H9 (cell line): ENCODE measurements at regions not wholly inside any gene's neighbourhood (a gene's known extent, or its start where the extent isn't known, plus 50 kb on each side); places are given as distances from the start of the nearest gene placed in this dataset.

Experiments used
- DNase-seq: peaks from one replicate; pipeline ENCODE4 v3.0.0-alpha.2; 2017
- H2AFZ ChIP-seq: one replicate; pipeline ENCODE4 v1.6.1; 2013; ENCODE audit warnings: mild to moderate bottlenecking, low read length, control low read depth, moderate library complexity
- H2AK5ac ChIP-seq: 2 replicates; pipeline ENCODE4 v1.6.1; 2013; ENCODE audit warnings: low read length, control low read depth, mixed read lengths; ENCODE audit not compliant: insufficient read length
- H2BK120ac ChIP-seq: one replicate; pipeline ENCODE4 v1.6.1; 2013; ENCODE audit warnings: low read depth, mild to moderate bottlenecking, low read length, control low read depth, inconsistent platforms; ENCODE audit not compliant: poor library complexity, severe bottlenecking
- H2BK12ac ChIP-seq: 2 replicates; pipeline ENCODE4 v1.6.1; 2013; ENCODE audit warnings: low read length, control low read depth, mixed read lengths, low read depth; ENCODE audit not compliant: insufficient read length
- H2BK15ac ChIP-seq: 2 replicates; pipeline ENCODE4 v1.6.1; 2013; ENCODE audit warnings: low read depth, low read length, control low read depth
- H2BK20ac ChIP-seq: one replicate; pipeline ENCODE4 v1.6.1; 2013; ENCODE audit warnings: low read depth, mild to moderate bottlenecking, low read length, control low read depth, inconsistent platforms; ENCODE audit not compliant: poor library complexity, severe bottlenecking
- H2BK5ac ChIP-seq: 2 replicates; pipeline ENCODE4 v1.6.1; 2013; ENCODE audit warnings: low read length, control low read depth, mixed read lengths; ENCODE audit not compliant: insufficient read length
- H3K14ac ChIP-seq: 2 replicates; pipeline ENCODE4 v1.6.1; 2013; ENCODE audit warnings: low read length, control low read depth; ENCODE audit not compliant: insufficient read depth
- H3K18ac ChIP-seq: 2 replicates; pipeline ENCODE4 v1.6.1; 2013; ENCODE audit warnings: low read depth, mild to moderate bottlenecking, mixed read lengths, low read length, control low read depth; ENCODE audit not compliant: insufficient read length
- H3K23ac ChIP-seq: 2 replicates; pipeline ENCODE4 v1.6.1; 2013; ENCODE audit warnings: low read length, control low read depth, mixed read lengths, low read depth; ENCODE audit not compliant: insufficient read length
- H3K23me2 ChIP-seq: 2 replicates; pipeline ENCODE4 v1.6.1; 2013; ENCODE audit warnings: low read depth, mild to moderate bottlenecking, mixed read lengths, low read length, control low read depth; ENCODE audit not compliant: insufficient read length, poor library complexity, severe bottlenecking
- H3K27ac ChIP-seq: 2 replicates; pipeline ENCODE4 v1.5.1; 2013; ENCODE audit warnings: low read length, control low read depth, mixed read lengths, low read depth; ENCODE audit not compliant: insufficient read length
- H3K27me3 ChIP-seq: 2 replicates; pipeline ENCODE4 v1.6.1; 2013; ENCODE audit warnings: low read length, control low read depth, inconsistent platforms; ENCODE audit not compliant: insufficient read depth
- H3K4ac ChIP-seq: 2 replicates; pipeline ENCODE4 v1.6.1; 2013; ENCODE audit warnings: low read depth, mild to moderate bottlenecking, control low read depth, inconsistent platforms, low read length, moderate library complexity
- H3K4me1 ChIP-seq: 2 replicates; pipeline ENCODE4 v1.6.1; 2013; ENCODE audit warnings: low read length, control low read depth, inconsistent platforms; ENCODE audit not compliant: insufficient read depth
- H3K4me2 ChIP-seq: 2 replicates; pipeline ENCODE4 v1.6.1; 2013; ENCODE audit warnings: low read length, control low read depth, mixed read lengths; ENCODE audit not compliant: insufficient read length, insufficient read depth
- H3K56ac ChIP-seq: 2 replicates; pipeline ENCODE4 v1.6.1; 2013; ENCODE audit warnings: low read depth, mild to moderate bottlenecking, mixed read lengths, low read length, control low read depth; ENCODE audit not compliant: insufficient read length
- H3K79me1 ChIP-seq: 2 replicates; pipeline ENCODE4 v1.6.1; 2013; ENCODE audit warnings: low read depth, mild to moderate bottlenecking, moderate library complexity, low read length, control low read depth, inconsistent platforms; ENCODE audit not compliant: insufficient read depth, poor library complexity, severe bottlenecking
- H3K79me2 ChIP-seq: 2 replicates; pipeline ENCODE4 v1.6.1; 2013; ENCODE audit warnings: low read length, control low read depth, inconsistent platforms; ENCODE audit not compliant: insufficient read depth
- H3K9ac ChIP-seq: 2 replicates; pipeline ENCODE4 v1.6.1; 2013; ENCODE audit warnings: low read length, control low read depth, mixed read lengths; ENCODE audit not compliant: insufficient read length; ENCODE audit errors: extremely low read depth
- H3K9me3 ChIP-seq: one replicate; pipeline ENCODE4 v1.6.1; 2013; ENCODE audit warnings: low read depth, low read length, inconsistent platforms; ENCODE audit not compliant: control insufficient read depth
- H3T11ph ChIP-seq: one replicate; pipeline ENCODE4 v1.6.1; 2013; ENCODE audit warnings: mild to moderate bottlenecking, low read length, control low read depth, inconsistent platforms
- H4K20me1 ChIP-seq: one replicate; pipeline ENCODE4 v1.6.1; 2013; ENCODE audit not compliant: control insufficient read depth, insufficient read length, insufficient read depth
- H4K5ac ChIP-seq: 2 replicates; pipeline ENCODE4 v1.6.1; 2013; ENCODE audit warnings: low read depth, mild to moderate bottlenecking, mixed read lengths, low read length, control low read depth; ENCODE audit not compliant: insufficient read length
- H4K8ac ChIP-seq: replicated peaks from 2 replicates; pipeline ENCODE4 v1.6.1; 2013; ENCODE audit warnings: low read length, control low read depth, mixed read lengths, low read depth; ENCODE audit not compliant: insufficient read length
- H4K91ac ChIP-seq: 2 replicates; pipeline ENCODE4 v1.6.1; 2013; ENCODE audit warnings: low read depth, mild to moderate bottlenecking, moderate library complexity, mixed read lengths, low read length, control low read depth; ENCODE audit not compliant: insufficient read length
- H3K27ac Mint-ChIP-seq, 3 experiments: 2 replicates in 2 of 3; 3 replicates in 1 of 3; pipeline ENCODE4 v1.8.0; 2020 to 2021; ENCODE audit warnings: mixed read lengths in 3 of 3, mild to moderate bottlenecking in 1 of 3, moderate library complexity in 1 of 3
- H3K27me3 Mint-ChIP-seq: 2 replicates; pipeline ENCODE4 v1.8.0; 2021; ENCODE audit warnings: low read depth, mild to moderate bottlenecking, moderate library complexity, mixed read lengths
- H3K36me3 Mint-ChIP-seq, 3 experiments: 2 replicates in 2 of 3; 3 replicates in 1 of 3; pipeline ENCODE4 v1.8.0; 2020 to 2021; ENCODE audit warnings: low read depth in 3 of 3, mixed read lengths in 3 of 3; ENCODE audit not compliant: insufficient read depth in 1 of 3
- H3K4me1 Mint-ChIP-seq, 2 experiments: 2 replicates each; pipeline ENCODE4 v1.8.0; 2020; ENCODE audit warnings: mixed read lengths in 2 of 2
- H3K4me3 Mint-ChIP-seq, 2 experiments: 2 replicates in 1 of 2; 3 replicates in 1 of 2; pipeline ENCODE4 v1.8.0; 2020 to 2021; ENCODE audit warnings: mild to moderate bottlenecking in 2 of 2, mixed read lengths in 2 of 2, moderate library complexity in 1 of 2
- H3K9me3 Mint-ChIP-seq, 2 experiments: 2 replicates in 1 of 2; 3 replicates in 1 of 2; pipeline ENCODE4 v1.8.0; 2020; ENCODE audit warnings: mild to moderate bottlenecking in 2 of 2, mixed read lengths in 2 of 2, moderate library complexity in 1 of 2
- CTCF ChIP-seq: fragments of 200-600 bp; sonication (generic); conservative IDR thresholded peaks from 3 replicates; pipeline ENCODE4 v1.8.0; 2021; ENCODE audit warnings: antibody characterized with exemption, mild to moderate bottlenecking
- WGBS: extraction: QIAGEN DNeasy Blood & Tissue Kit; methylation state at CpG from one replicate; pipeline ENCODE4 v1.1.7; 2013; ENCODE audit warnings: missing lambda C conversion rate, low lambda C conversion rate, mixed read lengths; ENCODE audit not compliant: insufficient read length; ENCODE audit errors: extremely low coverage; 5-methylcytosine and 5-hydroxymethylcytosine counted together

- no peak overlapping the region for H4K91ac ChIP-seq
- no peak overlapping the region for H3K18ac ChIP-seq
- WGBS: no CpG with 5 or more reads among the region's 5 CpGs
- no peaks in the 10 kb centered on the region for H3K79me2 ChIP-seq
- no peak overlapping the region for H3K27ac Mint-ChIP-seq
- no peak overlapping the region for H2BK15ac ChIP-seq
- H2BK120ac ChIP-seq: no peak overlapping the region
- H2BK20ac ChIP-seq: no peak overlapping the region
- H3K9me3 Mint-ChIP-seq: no peaks in the 10 kb centered on the region
- H3K27ac ChIP-seq: no peak overlapping the region
- TF ChIP-seq CTCF: no peak
- H3T11ph ChIP-seq: no peak overlapping the region
- H3K4me2 ChIP-seq: no peak overlapping the region
- no peak overlapping the region for H3K9ac ChIP-seq
- no peak overlapping the region for H3K4me3 Mint-ChIP-seq
- no peaks in the 10 kb centered on the region for H4K20me1 ChIP-seq
- no peak overlapping the region for H3K23ac ChIP-seq
- no peak overlapping the region for H3K4ac ChIP-seq
- H3K9me3 ChIP-seq: no peaks in the 10 kb centered on the region
- H4K5ac ChIP-seq: no peak overlapping the region
- H3K27me3 ChIP-seq: peaks cover 10% of the 10 kb centered on the region; the same call in 1 of the 2 replicates
- H2BK5ac ChIP-seq: no peak overlapping the region
- H3K36me3 Mint-ChIP-seq: no peaks in the 10 kb centered on the region; a peak in 1 of 7 replicates
- H3K56ac ChIP-seq: no peak overlapping the region
- no peak for DNase-seq
- H2AFZ ChIP-seq: no peak overlapping the region
- no peak overlapping the region for H2BK12ac ChIP-seq
- no peaks in the 10 kb centered on the region for H3K23me2 ChIP-seq
- H3K4me1 Mint-ChIP-seq: peaks cover 19 to 66% of the 10 kb centered on the region in 2 experiments
- no peaks in the 10 kb centered on the region for H3K79me1 ChIP-seq
- H4K8ac ChIP-seq: no peak overlapping the region
- no peak overlapping the region for H2AK5ac ChIP-seq
- H3K14ac ChIP-seq: no peak overlapping the region
- H3K27me3 Mint-ChIP-seq: peaks cover 82% of the 10 kb centered on the region
- no peaks in the 10 kb centered on the region for H3K4me1 ChIP-seq
Measured at GRCh38 chr17:49903523-49903922, 55.7 kb upstream of the TAC4 start.
